HG02571 (cell line): ENCODE measurements at regions not wholly inside any gene's neighbourhood (a gene's known extent, or its start where the extent isn't known, plus 50 kb on each side); places are given as distances from the start of the nearest gene placed in this dataset.

Source experiments
- ATAC-seq: cut with Tn5 transposase; IDR thresholded peaks from one replicate; pipeline ENCODE4 v1.9.1; 2021; ENCODE audit warnings: mild to moderate bottlenecking, moderate library complexity; ENCODE audit not compliant: unreplicated experiment

GRCh38 chr15:70258369-70259027 is 160.8 kb upstream of the TLE3 start:
- ATAC-seq = no peak

GRCh38 chr15:70257573-70258248 is 160.0 kb upstream of the TLE3 start:
- no peak for ATAC-seq

- ATAC-seq = no peak
These were observed 159.3 kb upstream of the TLE3 start for GRCh38 chr15:70257047-70257446.

- ATAC-seq = no peak
These were observed 156.7 kb upstream of the TLE3 start for GRCh38 chr15:70254311-70254869.

- no peak for ATAC-seq
These were observed 155.9 kb upstream of the TLE3 start for GRCh38 chr15:70253461-70254156.

GRCh38 chr15:70252951-70253320 is 155.2 kb upstream of the TLE3 start:
- no peak for ATAC-seq

- no peak for ATAC-seq
These were observed 154.6 kb upstream of the TLE3 start for GRCh38 chr15:70252056-70252950.

GRCh38 chr15:70251246-70251990 is 153.7 kb upstream of the TLE3 start:
- ATAC-seq = no peak

- ATAC-seq = no peak
These were observed 152.8 kb upstream of the TLE3 start for GRCh38 chr15:70250208-70251201.

- ATAC-seq = no peak
These were observed 151.9 kb upstream of the TLE3 start for GRCh38 chr15:70249616-70250015.

GRCh38 chr15:70248116-70249025 is 150.7 kb upstream of the TLE3 start:
- no peak for ATAC-seq

- ATAC-seq = no peak
These were observed 149.6 kb upstream of the TLE3 start for GRCh38 chr15:70247281-70247680.

GRCh38 chr15:70246623-70247220 is 149.0 kb upstream of the TLE3 start:
- ATAC-seq = no peak

GRCh38 chr15:70245932-70246622 is 148.4 kb upstream of the TLE3 start:
- ATAC-seq = no peak

GRCh38 chr15:70244978-70245542 is 147.3 kb upstream of the TLE3 start:
- ATAC-seq = no peak

- no peak for ATAC-seq
These were observed 146.2 kb upstream of the TLE3 start for GRCh38 chr15:70243686-70244540.
